GM10248 (cell line): ENCODE measurements at regions not wholly inside any gene's neighbourhood (a gene's known extent, or its start where the extent isn't known, plus 50 kb on each side); places are given as distances from the start of the nearest gene placed in this dataset.

ENCODE experiments used
- CTCF ChIA-PET: fragments of 300-600 bp; sonication (Branson Sonifier 250); formaldehyde crosslinking; extraction: SDS; loops from one replicate; lab custom pipeline; 2021; ENCODE audit warnings: antibody characterized with exemption; lab: Yijun Ruan, JAX
- POLR2A ChIA-PET: fragments of 350-650 bp; sonication (Branson Sonifier 250); formaldehyde crosslinking; extraction: SDS; loops from one replicate; lab custom pipeline; 2020; ENCODE audit warnings: antibody characterized with exemption; lab: Yijun Ruan, JAX
- DNase-seq: peaks from one replicate; pipeline ENCODE4 v3.0.0; 2012; ENCODE audit errors: extremely low spot score
- CTCF ChIP-seq: IDR thresholded peaks from 2 replicates; pipeline ENCODE4 v1.5.1; 2012; ENCODE audit warnings: mild to moderate bottlenecking, low read depth; ENCODE audit errors: extremely low read depth, missing control alignments, control extremely low read depth

- no peak for DNase-seq
- ChIA-PET POLR2A (no interaction called here), CTCF (interaction anchor here (5.4 kb wide), 1 partner anchor 14 kb away, joined by 34 read pairs; no protein-coding TSS in a partner anchor)
- no peak for TF ChIP-seq CTCF
Measured at GRCh38 chr6:104541411-104541810, 318.3 kb downstream of the HACE1 start.

DNA sequence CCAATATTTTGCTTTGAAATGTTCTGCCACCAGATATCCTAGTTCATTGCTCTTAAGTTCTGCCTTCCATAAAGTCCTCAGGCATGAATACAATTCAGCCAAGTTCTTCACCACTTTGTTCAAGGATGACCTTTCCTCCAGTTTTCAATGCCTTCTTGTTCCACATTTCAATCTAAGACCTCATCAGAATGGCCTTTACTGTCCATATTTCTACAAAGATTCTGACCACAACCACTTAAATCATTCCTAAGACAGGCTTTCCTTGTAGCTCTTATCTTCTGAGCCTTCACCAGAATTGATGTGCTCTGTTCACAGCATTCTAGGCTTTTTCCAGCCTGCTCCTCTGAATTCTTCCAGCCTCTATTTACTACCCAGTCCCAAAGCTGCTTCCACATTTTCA is 319.0 kb downstream of the HACE1 start:
- ChIA-PET CTCF (interaction anchor here (5.4 kb wide), 1 partner anchor 14 kb away, joined by 34 read pairs; no protein-coding TSS in a partner anchor), POLR2A (no interaction called here)
- no peak for DNase-seq
- TF ChIP-seq CTCF, result no peak

- DNase-seq, result no peak
- CTCF ChIA-PET, result interaction anchor here (5.4 kb wide), 1 partner anchor 12 kb away, joined by 34 read pairs; no protein-coding TSS in a partner anchor
- TF ChIP-seq CTCF, result no peak
- POLR2A ChIA-PET, result no interaction called here
Measured at GRCh38 chr6:104539173-104539572, 320.5 kb downstream of the HACE1 start.

DNA sequence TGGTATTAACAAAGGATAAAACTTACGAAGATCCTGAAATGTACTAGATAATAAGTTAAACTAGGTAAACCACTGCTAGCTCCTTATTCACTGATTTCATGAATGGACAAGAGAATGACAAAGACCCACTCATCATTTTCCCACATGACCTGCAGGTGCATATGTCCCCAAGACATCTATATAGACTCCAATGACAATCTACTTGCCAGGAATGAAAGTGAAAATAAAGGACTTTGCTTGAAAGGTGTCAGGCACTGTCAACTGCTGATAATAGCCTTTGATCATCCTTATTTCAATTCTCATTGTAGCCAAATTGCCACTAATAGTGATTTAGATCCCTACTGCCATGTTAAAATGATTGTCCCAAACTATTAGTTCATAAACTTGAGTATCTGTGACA is 321.8 kb downstream of the HACE1 start:
- POLR2A ChIA-PET, result no interaction called here
- no peak for TF ChIP-seq CTCF
- DNase-seq, result no peak
- CTCF ChIA-PET, result interaction anchor here (1.2 to 5.4 kb wide), 3 partner anchors 10 to 16 kb away, joined by 3 to 34 read pairs (median 4); no protein-coding TSS in a partner anchor

GRCh38 chr6:104537180-104537579 is 322.5 kb downstream of the HACE1 start:
- POLR2A ChIA-PET, result no interaction called here
- CTCF ChIA-PET, result interaction anchor here (1.2 to 5.4 kb wide), 3 partner anchors 10 to 16 kb away, joined by 3 to 34 read pairs (median 4); no protein-coding TSS in a partner anchor
- no peak for DNase-seq
- TF ChIP-seq CTCF, result no peak

GRCh38 chr6:104532462-104532861 is 327.3 kb downstream of the HACE1 start:
- DNase-seq, result no peak
- TF ChIP-seq CTCF, result no peak
- ChIA-PET POLR2A (no interaction called here), CTCF (interaction anchor here (1.2 kb wide), 1 partner anchor 32 kb away, joined by 3 read pairs; no protein-coding TSS in a partner anchor)

DNA sequence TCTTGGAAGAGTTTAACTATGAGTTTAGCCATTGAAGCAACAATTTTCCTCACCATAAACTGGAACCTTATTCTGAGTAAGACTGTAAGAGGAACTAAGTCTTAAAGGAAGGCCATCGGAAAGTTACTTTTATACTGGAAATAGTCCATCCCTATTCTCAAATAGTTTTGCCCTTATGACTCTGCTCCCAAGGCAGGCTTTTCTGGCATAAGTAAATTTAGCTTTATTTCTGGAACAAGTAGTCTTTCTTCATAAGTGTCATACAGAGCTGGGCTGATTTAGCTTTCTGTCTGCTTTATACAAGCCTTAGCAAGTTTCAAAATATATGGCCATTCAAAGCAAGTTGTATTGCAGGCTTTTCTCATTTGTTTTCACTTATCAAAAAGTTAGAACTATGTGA is 328.1 kb downstream of the HACE1 start:
- TF ChIP-seq CTCF, result no peak
- no peak for DNase-seq
- POLR2A ChIA-PET, result no interaction called here
- CTCF ChIA-PET, result no interaction called here
